HG02970 (cell line): ENCODE measurements at regions not wholly inside any gene's neighbourhood (a gene's known extent, or its start where the extent isn't known, plus 50 kb on each side); places are given as distances from the start of the nearest gene placed in this dataset.

Experiments used
- ATAC-seq: cut with Tn5 transposase; IDR thresholded peaks from one replicate; pipeline ENCODE4 v1.9.1; 2021; ENCODE audit warnings: mild to moderate bottlenecking, moderate library complexity, moderate number of reproducible peaks; ENCODE audit not compliant: unreplicated experiment, low FRiP score

GRCh38 chr5:167820101-167820990 lies 471.1 kb upstream of the WWC1 start:
- no peak for ATAC-seq

- no peak for ATAC-seq
Measured at GRCh38 chr5:167821151-167821550, 470.3 kb upstream of the WWC1 start.

GRCh38 chr5:167821669-167822068 lies 469.8 kb upstream of the WWC1 start:
- ATAC-seq, result no peak

GRCh38 chr5:167822241-167822640 lies 469.2 kb upstream of the WWC1 start:
- no peak for ATAC-seq

GRCh38 chr5:167823405-167823804 lies 468.0 kb upstream of the WWC1 start:
- ATAC-seq, result no peak

GRCh38 chr5:167827766-167828165 lies 463.7 kb upstream of the WWC1 start:
- ATAC-seq, result no peak

GRCh38 chr5:167831754-167832504 lies 459.5 kb upstream of the WWC1 start:
- no peak for ATAC-seq

- no peak for ATAC-seq
Measured at GRCh38 chr5:167832609-167833008, 458.8 kb upstream of the WWC1 start.

- no peak for ATAC-seq
Measured at GRCh38 chr5:167833456-167833855, 458.0 kb upstream of the WWC1 start.

- ATAC-seq, result no peak
Measured at GRCh38 chr5:167835146-167835545, 456.3 kb upstream of the WWC1 start.

GRCh38 chr5:167837127-167837526 lies 454.3 kb upstream of the WWC1 start:
- no peak for ATAC-seq

GRCh38 chr5:167839065-167839464 lies 452.4 kb upstream of the WWC1 start:
- no peak for ATAC-seq

GRCh38 chr5:167840527-167841130 lies 450.8 kb upstream of the WWC1 start:
- no peak for ATAC-seq

GRCh38 chr5:167843881-167844572 lies 447.4 kb upstream of the WWC1 start:
- ATAC-seq, result no peak

GRCh38 chr5:167845952-167846351 lies 445.5 kb upstream of the WWC1 start:
- ATAC-seq, result no peak

GRCh38 chr5:167849874-167850273 lies 441.6 kb upstream of the WWC1 start:
- no peak for ATAC-seq

- ATAC-seq, result no peak
Measured at GRCh38 chr5:167850911-167851310, 440.5 kb upstream of the WWC1 start.

- no peak for ATAC-seq
Measured at GRCh38 chr5:167851416-167851815, 440.0 kb upstream of the WWC1 start.

- no peak for ATAC-seq
Measured at GRCh38 chr5:167852515-167852914, 438.9 kb upstream of the WWC1 start.

- no peak for ATAC-seq
Measured at GRCh38 chr5:167853421-167853820, 438.0 kb upstream of the WWC1 start.

GRCh38 chr5:167855818-167856217 lies 435.6 kb upstream of the WWC1 start:
- no peak for ATAC-seq
